ENCODE measurements at regions not wholly inside any gene's neighbourhood (a gene's known extent, or its start where the extent isn't known, plus 50 kb on each side); places are given as distances from the start of the nearest gene placed in this dataset.
"Not testable (repeated sequence)": the region's sequence is repeated elsewhere in the genome, so short reads cannot be mapped to it uniquely, and the experiment has no call there.

- not testable (repeated sequence) for DNase-seq
These were observed 235.0 kb downstream of the GOLGA6L6 start for GRCh38 chr15:20306497-20307106.

- not testable (repeated sequence) for DNase-seq
These were observed 235.7 kb downstream of the GOLGA6L6 start for GRCh38 chr15:20305912-20306311.

- DNase-seq, result not testable (repeated sequence)
These were observed 236.6 kb downstream of the GOLGA6L6 start for GRCh38 chr15:20305015-20305465.

- not testable (repeated sequence) for DNase-seq
These were observed 237.2 kb downstream of the GOLGA6L6 start for GRCh38 chr15:20304282-20305014.

- not testable (repeated sequence) for DNase-seq
These were observed 238.1 kb downstream of the GOLGA6L6 start for GRCh38 chr15:20303248-20304171.

- not testable (repeated sequence) for DNase-seq
These were observed 239.2 kb downstream of the GOLGA6L6 start for GRCh38 chr15:20302141-20303069.

GRCh38 chr15:20301471-20302081, 240.0 kb downstream of the GOLGA6L6 start:
- not testable (repeated sequence) for DNase-seq

- not testable (repeated sequence) for DNase-seq
These were observed 240.6 kb downstream of the GOLGA6L6 start for GRCh38 chr15:20301041-20301390.

- not testable (repeated sequence) for DNase-seq
These were observed 241.1 kb downstream of the GOLGA6L6 start for GRCh38 chr15:20300351-20301040.

GRCh38 chr15:20297603-20298123, 243.9 kb downstream of the GOLGA6L6 start:
- DNase-seq, result not testable (repeated sequence)

GRCh38 chr15:20296261-20296660, 245.3 kb downstream of the GOLGA6L6 start:
- not testable (repeated sequence) for DNase-seq

- no peak for DNase-seq
These were observed 246.3 kb downstream of the GOLGA6L6 start for GRCh38 chr15:20295238-20295811.

GRCh38 chr15:20294651-20295237, 246.9 kb downstream of the GOLGA6L6 start:
- no peak for DNase-seq

- DNase-seq, result not testable (repeated sequence)
These were observed 249.1 kb downstream of the GOLGA6L6 start for GRCh38 chr15:20292422-20293005.

- DNase-seq, result not testable (repeated sequence)
These were observed 250.0 kb downstream of the GOLGA6L6 start for GRCh38 chr15:20291616-20292015.

- not testable (repeated sequence) for DNase-seq
These were observed 251.0 kb downstream of the GOLGA6L6 start for GRCh38 chr15:20290606-20291005.

GRCh38 chr15:20289538-20290103, 252.0 kb downstream of the GOLGA6L6 start:
- not testable (repeated sequence) for DNase-seq

GRCh38 chr15:20288800-20289537, 252.6 kb downstream of the GOLGA6L6 start:
- DNase-seq, result not testable (repeated sequence)
